ENCODE measurements at regions not wholly inside any gene's neighbourhood (a gene's known extent, or its start where the extent isn't known, plus 50 kb on each side); places are given as distances from the start of the nearest gene placed in this dataset.

DNA sequence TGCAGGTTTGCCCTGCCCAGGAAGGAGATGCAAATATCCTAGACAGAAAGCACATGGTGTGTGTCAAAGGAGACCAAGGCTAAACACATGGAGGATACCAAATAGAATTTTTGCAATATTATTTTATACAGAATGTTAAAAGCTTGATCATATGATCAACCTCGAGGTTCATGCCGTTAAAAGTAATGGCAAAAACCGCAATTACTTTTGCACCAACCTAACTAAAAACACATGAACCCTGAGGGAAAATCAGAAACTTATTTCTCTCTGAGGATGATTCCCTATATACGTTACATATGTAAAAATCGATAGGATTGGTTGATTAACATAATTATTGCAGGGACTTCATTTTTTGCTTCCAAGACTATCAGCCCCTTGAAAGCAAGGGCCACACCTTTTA, 88.1 kb downstream of the MZT1 start:
- Histone ChIP-seq H3K9ac (ENCODE audit: low read length) (no peak overlapping the region), H3K27ac (ENCODE audit: low read depth, low read length) (no peak overlapping the region), H3K36me3 (ENCODE audit: low read length) (no peaks in the 10 kb centered on the region), H3F3A (ENCODE audit: insufficient read depth) (no peaks in the 10 kb centered on the region), H3K27me3 (ENCODE audit: low read length) (no peaks in the 10 kb centered on the region), H3K9me3 (ENCODE audit: insufficient read depth, low read length) (no peaks in the 10 kb centered on the region), H3K9me2 (replicated peaks; ENCODE audit: insufficient read depth, low read length) (no peaks in the 10 kb centered on the region), H3K79me2 (ENCODE audit: insufficient read depth, low read length) (no peaks in the 10 kb centered on the region), H3K4me3 (ENCODE audit: insufficient read depth, low read length, poor library complexity, severe bottlenecking) (no peak overlapping the region), H3K4me2 (ENCODE audit: low read depth, low read length, poor library complexity, severe bottlenecking) (no peak overlapping the region), H2AFZ (ENCODE audit: low read depth, low read length, severe bottlenecking) (no peak overlapping the region), H4K20me1 (ENCODE audit: low read depth, low read length) (no peaks in the 10 kb centered on the region)
- TF ChIP-seq, protein P1, sequence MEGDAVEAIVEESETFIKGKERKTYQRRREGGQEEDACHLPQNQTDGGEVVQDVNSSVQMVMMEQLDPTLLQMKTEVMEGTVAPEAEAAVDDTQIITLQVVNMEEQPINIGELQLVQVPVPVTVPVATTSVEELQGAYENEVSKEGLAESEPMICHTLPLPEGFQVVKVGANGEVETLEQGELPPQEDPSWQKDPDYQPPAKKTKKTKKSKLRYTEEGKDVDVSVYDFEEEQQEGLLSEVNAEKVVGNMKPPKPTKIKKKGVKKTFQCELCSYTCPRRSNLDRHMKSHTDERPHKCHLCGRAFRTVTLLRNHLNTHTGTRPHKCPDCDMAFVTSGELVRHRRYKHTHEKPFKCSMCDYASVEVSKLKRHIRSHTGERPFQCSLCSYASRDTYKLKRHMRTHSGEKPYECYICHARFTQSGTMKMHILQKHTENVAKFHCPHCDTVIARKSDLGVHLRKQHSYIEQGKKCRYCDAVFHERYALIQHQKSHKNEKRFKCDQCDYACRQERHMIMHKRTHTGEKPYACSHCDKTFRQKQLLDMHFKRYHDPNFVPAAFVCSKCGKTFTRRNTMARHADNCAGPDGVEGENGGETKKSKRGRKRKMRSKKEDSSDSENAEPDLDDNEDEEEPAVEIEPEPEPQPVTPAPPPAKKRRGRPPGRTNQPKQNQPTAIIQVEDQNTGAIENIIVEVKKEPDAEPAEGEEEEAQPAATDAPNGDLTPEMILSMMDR (IDR thresholded peaks at IDR 0.05; ENCODE audit: insufficient read depth, low read length, poor library complexity, severe bottlenecking): no peak
- TF ChIP-seq EZH2phosphoT487 (conservative IDR thresholded peaks at IDR 0.05; ENCODE audit: low read length): no peak

DNA sequence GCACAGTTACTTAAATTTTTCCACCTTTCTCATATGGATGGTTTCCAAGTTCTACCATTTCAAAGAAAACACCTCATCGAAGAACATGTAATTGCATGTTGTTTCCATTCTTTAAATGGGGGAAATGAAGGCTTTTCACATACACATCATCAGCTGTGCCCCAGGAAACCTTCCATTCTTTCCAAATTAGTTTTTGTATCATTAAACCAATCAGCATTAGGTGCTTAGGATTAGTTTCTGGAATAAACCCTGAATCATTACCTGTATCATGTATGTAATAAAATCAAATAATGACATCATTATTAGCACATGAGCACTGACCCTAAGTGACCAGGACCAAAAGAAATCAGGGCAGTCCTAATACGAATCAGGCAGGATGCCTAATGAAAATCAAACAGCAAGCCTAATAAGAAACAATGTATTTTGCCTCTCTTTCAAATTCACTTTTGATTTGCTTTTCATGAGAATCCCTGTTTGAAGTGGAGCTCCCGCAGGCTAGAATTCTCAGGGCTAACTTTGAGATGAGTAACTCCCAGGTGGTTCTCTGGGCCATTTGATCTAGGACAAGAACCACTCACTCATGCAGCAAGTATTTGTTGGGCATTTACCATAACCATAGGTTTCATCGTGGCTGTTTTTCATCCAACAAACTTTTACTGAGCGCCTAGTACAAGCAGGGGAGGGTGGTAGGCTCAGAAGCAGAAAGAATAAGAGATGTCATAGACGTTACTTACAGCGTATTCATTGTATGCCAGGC, 89.2 kb downstream of the MZT1 start:
- no peaks in the 10 kb centered on the region for H4K20me1 ChIP-seq (ENCODE audit: low read depth, low read length)
- H3K27me3 ChIP-seq (ENCODE audit: low read length): no peaks in the 10 kb centered on the region
- H2AFZ ChIP-seq (ENCODE audit: low read depth, low read length, severe bottlenecking): no peak overlapping the region
- H3K4me3 ChIP-seq (ENCODE audit: insufficient read depth, low read length, poor library complexity, severe bottlenecking): no peak overlapping the region
- H3F3A ChIP-seq (ENCODE audit: insufficient read depth): no peaks in the 10 kb centered on the region
- no peaks in the 10 kb centered on the region for H3K36me3 ChIP-seq (ENCODE audit: low read length)
- H3K9me2 ChIP-seq (replicated peaks; ENCODE audit: insufficient read depth, low read length): no peaks in the 10 kb centered on the region
- H3K9ac ChIP-seq (ENCODE audit: low read length): no peak overlapping the region
- H3K4me2 ChIP-seq (ENCODE audit: low read depth, low read length, poor library complexity, severe bottlenecking): no peak overlapping the region
- no peak for TF ChIP-seq EZH2phosphoT487 (conservative IDR thresholded peaks at IDR 0.05; ENCODE audit: low read length)
- TF ChIP-seq, protein P1 (IDR thresholded peaks at IDR 0.05; ENCODE audit: insufficient read depth, low read length, poor library complexity, severe bottlenecking): no peak
- no peaks in the 10 kb centered on the region for H3K79me2 ChIP-seq (ENCODE audit: insufficient read depth, low read length)
- no peaks in the 10 kb centered on the region for H3K9me3 ChIP-seq (ENCODE audit: insufficient read depth, low read length)
- no peak overlapping the region for H3K27ac ChIP-seq (ENCODE audit: low read depth, low read length)

DNA sequence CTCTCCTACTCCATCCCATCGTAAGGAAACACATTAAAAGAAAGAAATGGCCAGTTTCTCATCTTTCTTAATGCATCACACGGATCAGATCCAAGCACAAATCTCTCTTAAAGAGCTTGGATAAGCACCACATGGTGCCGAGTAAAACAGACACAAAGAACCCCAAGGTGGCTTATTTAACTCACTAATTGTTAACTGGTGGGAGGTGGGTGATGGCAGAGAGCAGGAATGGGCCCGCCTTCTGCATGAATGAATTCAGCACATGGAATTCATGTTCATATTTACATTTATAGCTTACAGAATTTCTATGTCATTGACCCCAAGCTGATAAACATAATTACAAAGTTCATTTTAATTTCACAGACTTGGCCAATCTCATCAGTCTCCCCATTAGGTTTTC, 89.9 kb downstream of the MZT1 start:
- Histone ChIP-seq H3F3A (ENCODE audit: insufficient read depth) (no peaks in the 10 kb centered on the region), H3K79me2 (ENCODE audit: insufficient read depth, low read length) (no peaks in the 10 kb centered on the region), H3K9me3 (ENCODE audit: insufficient read depth, low read length) (no peaks in the 10 kb centered on the region), H3K9ac (ENCODE audit: low read length) (no peak overlapping the region), H3K9me2 (replicated peaks; ENCODE audit: insufficient read depth, low read length) (no peaks in the 10 kb centered on the region), H2AFZ (ENCODE audit: low read depth, low read length, severe bottlenecking) (no peak overlapping the region), H4K20me1 (ENCODE audit: low read depth, low read length) (no peaks in the 10 kb centered on the region), H3K27ac (ENCODE audit: low read depth, low read length) (no peak overlapping the region), H3K27me3 (ENCODE audit: low read length) (no peaks in the 10 kb centered on the region), H3K4me3 (ENCODE audit: insufficient read depth, low read length, poor library complexity, severe bottlenecking) (no peak overlapping the region), H3K36me3 (ENCODE audit: low read length) (no peaks in the 10 kb centered on the region), H3K4me2 (ENCODE audit: low read depth, low read length, poor library complexity, severe bottlenecking) (no peak overlapping the region)
- TF ChIP-seq, protein P1 (IDR thresholded peaks at IDR 0.05; ENCODE audit: insufficient read depth, low read length, poor library complexity, severe bottlenecking): no peak
- TF ChIP-seq EZH2phosphoT487 (conservative IDR thresholded peaks at IDR 0.05; ENCODE audit: low read length): no peak

All from SU-DHL-6 (cell line).